ENCODE measurements at regions not wholly inside any gene's neighbourhood (a gene's known extent, or its start where the extent isn't known, plus 50 kb on each side); places are given as distances from the start of the nearest gene placed in this dataset.

DNA sequence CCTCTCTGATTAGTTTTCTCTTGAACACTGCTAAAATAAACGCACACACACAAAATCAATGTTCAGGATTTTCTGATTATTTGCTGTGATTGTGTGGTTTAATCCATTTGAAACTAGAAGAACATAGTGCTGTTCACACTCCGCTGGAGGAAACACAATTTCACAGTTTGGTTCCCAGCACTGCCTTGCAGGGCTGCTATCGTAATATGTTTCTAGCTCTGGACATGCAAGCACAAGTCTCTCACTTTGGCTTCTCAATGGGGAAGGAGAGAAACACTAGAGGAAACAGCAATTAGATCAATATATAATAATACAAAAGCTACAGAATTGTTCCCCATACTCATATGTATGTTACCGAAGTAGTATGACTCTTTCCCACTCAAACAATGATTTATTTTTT lies 299.5 kb downstream of the NSUN3 start:
- intact Hi-C loops (cut with micrococcal nuclease; ENCODE audit: unreplicated experiment): no loop called here
- POLR2A ChIA-PET (ENCODE audit: low non-redundant PET): no interaction called here
- Histone ChIP-seq H3K27me3 (replicated peaks; ENCODE audit: insufficient read depth, low read depth, low read length, poor library complexity) (peaks cover 9% of the 10 kb centered on the region), H3K4me3 (ENCODE audit: low read depth, low read length, poor library complexity, severe bottlenecking) (no peak overlapping the region), H3K4me1 (ENCODE audit: insufficient read depth, low read length, poor library complexity, severe bottlenecking) (no peaks in the 10 kb centered on the region), H3K36me3 (ENCODE audit: insufficient read depth, low read length, poor library complexity, severe bottlenecking) (no peaks in the 10 kb centered on the region), H3K27ac (ENCODE audit: low read depth, low read length, poor library complexity, severe bottlenecking) (no peak overlapping the region), H3K9me3 (ENCODE audit: low read depth, low read length, poor library complexity, severe bottlenecking) (no peaks in the 10 kb centered on the region)
- BruUV-seq (replicated peaks): no TSS peak
- TF ChIP-seq, protein P1, sequence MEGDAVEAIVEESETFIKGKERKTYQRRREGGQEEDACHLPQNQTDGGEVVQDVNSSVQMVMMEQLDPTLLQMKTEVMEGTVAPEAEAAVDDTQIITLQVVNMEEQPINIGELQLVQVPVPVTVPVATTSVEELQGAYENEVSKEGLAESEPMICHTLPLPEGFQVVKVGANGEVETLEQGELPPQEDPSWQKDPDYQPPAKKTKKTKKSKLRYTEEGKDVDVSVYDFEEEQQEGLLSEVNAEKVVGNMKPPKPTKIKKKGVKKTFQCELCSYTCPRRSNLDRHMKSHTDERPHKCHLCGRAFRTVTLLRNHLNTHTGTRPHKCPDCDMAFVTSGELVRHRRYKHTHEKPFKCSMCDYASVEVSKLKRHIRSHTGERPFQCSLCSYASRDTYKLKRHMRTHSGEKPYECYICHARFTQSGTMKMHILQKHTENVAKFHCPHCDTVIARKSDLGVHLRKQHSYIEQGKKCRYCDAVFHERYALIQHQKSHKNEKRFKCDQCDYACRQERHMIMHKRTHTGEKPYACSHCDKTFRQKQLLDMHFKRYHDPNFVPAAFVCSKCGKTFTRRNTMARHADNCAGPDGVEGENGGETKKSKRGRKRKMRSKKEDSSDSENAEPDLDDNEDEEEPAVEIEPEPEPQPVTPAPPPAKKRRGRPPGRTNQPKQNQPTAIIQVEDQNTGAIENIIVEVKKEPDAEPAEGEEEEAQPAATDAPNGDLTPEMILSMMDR (conservative IDR thresholded peaks at IDR 0.05; ENCODE audit: low read depth, low read length): no peak
- no peak for TF ChIP-seq EZH2 (IDR thresholded peaks at IDR 0.05; ENCODE audit: borderline replicate concordance, low read depth, low read length, poor library complexity, severe bottlenecking)
- no peak for DNase-seq (ENCODE audit: low spot score)
- CTCF ChIA-PET: no interaction called here

DNA sequence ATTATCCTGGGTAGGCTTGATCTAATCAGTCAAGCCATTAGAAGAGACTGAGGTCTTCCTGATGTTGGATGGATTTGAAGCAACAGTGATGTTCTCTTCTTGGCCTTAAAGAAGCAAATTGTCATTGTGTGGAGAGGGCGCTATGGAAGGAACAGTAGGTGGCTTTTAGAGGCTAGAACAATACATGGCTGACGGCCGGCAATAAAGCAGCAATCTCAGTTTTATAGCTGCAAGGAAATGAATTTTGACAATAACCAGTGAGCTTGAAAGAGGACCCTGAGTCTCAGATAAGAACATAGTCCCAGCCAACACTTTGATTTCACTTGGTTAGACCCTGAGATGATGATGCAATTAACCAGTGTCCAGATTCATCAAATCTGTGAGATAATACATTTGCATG lies 302.1 kb downstream of the NSUN3 start:
- no peak for DNase-seq (ENCODE audit: low spot score)
- Histone ChIP-seq H3K4me1 (ENCODE audit: insufficient read depth, low read length, poor library complexity, severe bottlenecking) (no peaks in the 10 kb centered on the region), H3K36me3 (ENCODE audit: insufficient read depth, low read length, poor library complexity, severe bottlenecking) (no peaks in the 10 kb centered on the region), H3K9me3 (ENCODE audit: low read depth, low read length, poor library complexity, severe bottlenecking) (no peaks in the 10 kb centered on the region), H3K4me3 (ENCODE audit: low read depth, low read length, poor library complexity, severe bottlenecking) (no peak overlapping the region), H3K27me3 (replicated peaks; ENCODE audit: insufficient read depth, low read depth, low read length, poor library complexity) (peaks cover 9% of the 10 kb centered on the region), H3K27ac (ENCODE audit: low read depth, low read length, poor library complexity, severe bottlenecking) (no peak overlapping the region)
- no TSS peak for BruUV-seq (replicated peaks)
- intact Hi-C loops (cut with micrococcal nuclease; ENCODE audit: unreplicated experiment): no loop called here
- no peak for TF ChIP-seq EZH2 (IDR thresholded peaks at IDR 0.05; ENCODE audit: borderline replicate concordance, low read depth, low read length, poor library complexity, severe bottlenecking)
- TF ChIP-seq, protein P1 (conservative IDR thresholded peaks at IDR 0.05; ENCODE audit: low read depth, low read length): no peak
- CTCF ChIA-PET: no interaction called here
- POLR2A ChIA-PET (ENCODE audit: low non-redundant PET): no interaction called here

DNA sequence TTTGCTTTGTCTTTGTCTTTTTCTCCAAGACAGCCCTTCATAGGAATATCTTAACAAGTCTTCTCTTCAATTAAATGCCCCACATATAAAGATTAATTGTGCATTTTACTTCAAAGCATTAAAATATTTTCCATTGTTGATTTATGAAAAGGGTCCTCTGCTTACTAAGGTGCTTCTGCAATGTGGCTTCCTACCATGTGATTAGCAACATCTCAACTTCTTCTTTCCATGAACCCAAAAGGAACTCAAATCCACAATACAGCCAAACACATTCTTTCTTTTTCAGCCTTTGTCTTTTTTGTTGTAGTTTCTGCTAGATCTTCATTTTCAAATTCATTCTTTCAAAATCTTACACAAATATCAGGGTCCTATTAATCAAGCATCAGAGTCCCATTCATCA lies 309.2 kb downstream of the NSUN3 start:
- no peak overlapping the region for H3K4me3 ChIP-seq (ENCODE audit: low read depth, low read length, poor library complexity, severe bottlenecking)
- no peaks in the 10 kb centered on the region for H3K9me3 ChIP-seq (ENCODE audit: low read depth, low read length, poor library complexity, severe bottlenecking)
- CTCF ChIA-PET: no interaction called here
- no peak for DNase-seq (ENCODE audit: low spot score)
- intact Hi-C loops (cut with micrococcal nuclease; ENCODE audit: unreplicated experiment): no loop called here
- POLR2A ChIA-PET (ENCODE audit: low non-redundant PET): no interaction called here
- BruUV-seq (replicated peaks): no TSS peak
- H3K36me3 ChIP-seq (ENCODE audit: insufficient read depth, low read length, poor library complexity, severe bottlenecking): no peaks in the 10 kb centered on the region
- H3K27me3 ChIP-seq (replicated peaks; ENCODE audit: insufficient read depth, low read depth, low read length, poor library complexity): no peaks in the 10 kb centered on the region
- TF ChIP-seq EZH2 (IDR thresholded peaks at IDR 0.05; ENCODE audit: borderline replicate concordance, low read depth, low read length, poor library complexity, severe bottlenecking): no peak
- TF ChIP-seq, protein P1 (conservative IDR thresholded peaks at IDR 0.05; ENCODE audit: low read depth, low read length): no peak
- H3K4me1 ChIP-seq (ENCODE audit: insufficient read depth, low read length, poor library complexity, severe bottlenecking): no peaks in the 10 kb centered on the region
- no peak overlapping the region for H3K27ac ChIP-seq (ENCODE audit: low read depth, low read length, poor library complexity, severe bottlenecking)

Data from A673 (cell line).